Heart right ventricle (tissue), 16 donors: ENCODE measurements at regions not wholly inside any gene's neighbourhood (a gene's known extent, or its start where the extent isn't known, plus 50 kb on each side); places are given as distances from the start of the nearest gene placed in this dataset.

Source experiments
- ATAC-seq, 8 donors: fragments of 200-7000 bp; cut with Tn5 transposase; one replicate each; pipeline ENCODE4 v1.9.1; 2020; ENCODE audit warnings: mild to moderate bottlenecking in 8 of 8, moderate library complexity in 8 of 8, moderate number of reproducible peaks in 1 of 8
- DNase-seq, 2 donors: peaks; one replicate each; pipeline ENCODE4 v3.0.0-alpha.2; 2020
- H3K27ac ChIP-seq, 10 donors: fragments of 200-600 bp; sonication (generic) in 2 of 10; one replicate each; pipeline versions ENCODE4 v1.5.0 to v1.8.0; 2020 to 2022; ENCODE audit warnings: mild to moderate bottlenecking in 3 of 10
- H3K27me3 ChIP-seq, 7 donors: fragments of 200-600 bp; one replicate each; pipeline ENCODE4 v1.8.0; 2021 to 2022; ENCODE audit warnings: mild to moderate bottlenecking in 2 of 7
- H3K36me3 ChIP-seq, 9 donors: fragments of 200-600 bp; sonication (generic) in 1 of 9; one replicate each; pipeline versions ENCODE4 v1.5.0 to v1.8.0; 2020 to 2022; ENCODE audit warnings: mild to moderate bottlenecking in 2 of 9
- H3K4me1 ChIP-seq, 9 donors: fragments of 200-600 bp; sonication (generic) in 1 of 9; one replicate each; pipeline versions ENCODE4 v1.5.0 to v1.8.0; 2020 to 2022; ENCODE audit warnings: mild to moderate bottlenecking in 4 of 9
- H3K4me3 ChIP-seq, 10 donors: fragments of 200-600 bp; sonication (generic) in 2 of 10; one replicate each; pipeline versions ENCODE4 v1.5.0 to v1.8.0; 2020 to 2022; ENCODE audit warnings: mild to moderate bottlenecking in 7 of 10, moderate library complexity in 2 of 10
- H3K9me3 ChIP-seq, 11 donors: fragments of 200-600 bp in 10 of 11; sonication (generic) in 2 of 11; one replicate each; pipeline versions ENCODE4 v1.5.0 to v1.8.0; 2013 to 2022; ENCODE audit warnings: mild to moderate bottlenecking in 2 of 11, control low read depth in 1 of 11, moderate library complexity in 1 of 11
- WGBS, 2 donors: extraction: QIAGEN DNeasy Blood & Tissue Kit; methylation state at CpG; one replicate each; pipeline ENCODE4 v1.1.7; 2013; ENCODE audit warnings: inconsistent platforms in 1 of 2; 5-methylcytosine and 5-hydroxymethylcytosine counted together
- intact Hi-C, 10 donors: fragments of 100-400 bp; cut with DNase I; formaldehyde crosslinking; loops; one replicate each; pipeline versions ENCODE4 v1.11.1 to v1.14.2; 2022
- TF ChIP-seq, protein P1 (sequence below), 9 donors: fragments of 200-600 bp; sonication (generic) in 2 of 9; IDR thresholded peaks; one replicate each; pipeline versions ENCODE4 v1.5.0 to v1.8.0; 2021 to 2022; ENCODE audit warnings: antibody characterized with exemption in 9 of 9, mild to moderate bottlenecking in 5 of 9, moderate library complexity in 1 of 9
- donor health status: Arrhythmogenic right ventricular cardiomyopathy.
- donor health status: ischemic (EF 13 %, LVEDD 7.1; RV severe dilation, severe dysfunction).
- donor health status: healthy with polysubstance abuse.
- donor health status: DM: no; HTN: yes; CAD: no.
- donor health status: DM: no; HTN: no; CAD: no.
- donor health status: ischemic (EF 25% LVEDD 6.9; RV normal size, moderate dysfunction).
- donor health status: ischemic (EF 25% LVEDD 5.7; RV mildly dilated, moderate dysfunction).
- donor health status: healthy.
- donor health status: DM: yes; HTN: yes; CAD: no.
- donor health status: Ischemic cardiomyopathy.
- donor health status: ischemic (EF 35%, LVEDD 5.7; RV mildly dilated, moderate dysfunction).
- donor health status: nonischemic (EF 11% LVEDD 7.7; RV severe dilation, severe dysfunction).
- donor health status: DM: yes; HTN: yes; CAD: no.
- donor health status: PGD.
- donor health status: ischemic (EF 29% LVEDD 5.4; RV normal size, mild dysfunction).
- donor health status: nonischemic (EF 23%, LVEDD 6.1; RV moderate dilation, normal function).

- no peaks in the 10 kb centered on the region for H3K4me1 ChIP-seq
- intact Hi-C loops: no loop called here
- TF ChIP-seq, protein P1, sequence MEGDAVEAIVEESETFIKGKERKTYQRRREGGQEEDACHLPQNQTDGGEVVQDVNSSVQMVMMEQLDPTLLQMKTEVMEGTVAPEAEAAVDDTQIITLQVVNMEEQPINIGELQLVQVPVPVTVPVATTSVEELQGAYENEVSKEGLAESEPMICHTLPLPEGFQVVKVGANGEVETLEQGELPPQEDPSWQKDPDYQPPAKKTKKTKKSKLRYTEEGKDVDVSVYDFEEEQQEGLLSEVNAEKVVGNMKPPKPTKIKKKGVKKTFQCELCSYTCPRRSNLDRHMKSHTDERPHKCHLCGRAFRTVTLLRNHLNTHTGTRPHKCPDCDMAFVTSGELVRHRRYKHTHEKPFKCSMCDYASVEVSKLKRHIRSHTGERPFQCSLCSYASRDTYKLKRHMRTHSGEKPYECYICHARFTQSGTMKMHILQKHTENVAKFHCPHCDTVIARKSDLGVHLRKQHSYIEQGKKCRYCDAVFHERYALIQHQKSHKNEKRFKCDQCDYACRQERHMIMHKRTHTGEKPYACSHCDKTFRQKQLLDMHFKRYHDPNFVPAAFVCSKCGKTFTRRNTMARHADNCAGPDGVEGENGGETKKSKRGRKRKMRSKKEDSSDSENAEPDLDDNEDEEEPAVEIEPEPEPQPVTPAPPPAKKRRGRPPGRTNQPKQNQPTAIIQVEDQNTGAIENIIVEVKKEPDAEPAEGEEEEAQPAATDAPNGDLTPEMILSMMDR (IDR thresholded peaks at IDR 0.05): no peak
- ATAC-seq (no peak), DNase-seq (no peak)
- H3K36me3 ChIP-seq: no peaks in the 10 kb centered on the region
- peaks cover 0 to 47% (median 29%) of the 10 kb centered on the region in 11 donors for H3K9me3 ChIP-seq
- no peaks in the 10 kb centered on the region for H3K27me3 ChIP-seq
- H3K27ac ChIP-seq: no peak overlapping the region
- H3K4me3 ChIP-seq: no peak overlapping the region
These were observed 125.7 kb upstream of the TCF4 start for GRCh38 chr18:55713707-55714106.

- intact Hi-C loops: no loop called here
- WGBS, 2 donors: 80 to 82% methylated on average over 3 of the region's 3 CpGs
- TF ChIP-seq, protein P1 (IDR thresholded peaks at IDR 0.05): no peak
- Histone ChIP-seq H3K4me1 (no peaks in the 10 kb centered on the region), H3K27ac (no peak overlapping the region), H3K9me3 (peaks cover 0 to 49% (median 12%) of the 10 kb centered on the region in 11 donors), H3K4me3 (no peak overlapping the region), H3K27me3 (no peaks in the 10 kb centered on the region), H3K36me3 (no peaks in the 10 kb centered on the region)
- DNase-seq (no peak), ATAC-seq (no peak)
These were observed 118.9 kb upstream of the TCF4 start for GRCh38 chr18:55706898-55707297.

GRCh38 chr18:55699233-55699765 is 111.3 kb upstream of the TCF4 start:
- H3K9me3 ChIP-seq: peaks cover 0 to 19% (median 10%) of the 10 kb centered on the region in 11 donors
- H3K27me3 ChIP-seq: no peaks in the 10 kb centered on the region
- TF ChIP-seq, protein P1 (IDR thresholded peaks at IDR 0.05): no peak
- intact Hi-C loops: loop anchor here in 1 of 10 donors (10.0 kb wide), 1 partner anchor 66 kb away; no protein-coding TSS in a partner anchor
- no peaks in the 10 kb centered on the region for H3K36me3 ChIP-seq
- WGBS, 2 donors: 68 to 71% methylated on average over 5 of the region's 5 CpGs
- no peak overlapping the region for H3K4me3 ChIP-seq
- DNase-seq (no peak), ATAC-seq (no peak)
- H3K27ac ChIP-seq: no peak overlapping the region
- no peaks in the 10 kb centered on the region for H3K4me1 ChIP-seq

GRCh38 chr18:55696811-55697210 is 108.8 kb upstream of the TCF4 start:
- intact Hi-C loops: loop anchor here in 1 of 10 donors (10.0 kb wide), 1 partner anchor 68 kb away; no protein-coding TSS in a partner anchor
- WGBS, 2 donors: 81 to 84% methylated on average over 3 of the region's 3 CpGs
- Histone ChIP-seq H3K9me3 (peaks cover 0 to 6% (median 3%) of the 10 kb centered on the region in 11 donors), H3K4me3 (no peak overlapping the region), H3K36me3 (no peaks in the 10 kb centered on the region), H3K27me3 (no peaks in the 10 kb centered on the region), H3K27ac (no peak overlapping the region), H3K4me1 (no peaks in the 10 kb centered on the region)
- no peak for DNase-seq
- TF ChIP-seq, protein P1 (IDR thresholded peaks at IDR 0.05): no peak
- ATAC-seq: no peak
